GM18517 (cell line): ENCODE measurements at regions not wholly inside any gene's neighbourhood (a gene's known extent, or its start where the extent isn't known, plus 50 kb on each side); places are given as distances from the start of the nearest gene placed in this dataset.

Source experiments
- ATAC-seq: cut with Tn5 transposase; IDR thresholded peaks from one replicate; pipeline ENCODE4 v1.9.1; 2021; ENCODE audit warnings: mild to moderate bottlenecking, moderate library complexity; ENCODE audit not compliant: unreplicated experiment

- no peak for ATAC-seq
These were observed 53.9 kb upstream of the GALNTL6 start for GRCh38 chr4:171759274-171759673.

GRCh38 chr4:171751538-171751937, 61.7 kb upstream of the GALNTL6 start:
- no peak for ATAC-seq

GRCh38 chr4:171746418-171746817, 66.8 kb upstream of the GALNTL6 start:
- no peak for ATAC-seq

- no peak for ATAC-seq
These were observed 70.8 kb upstream of the GALNTL6 start for GRCh38 chr4:171742436-171742835.

- no peak for ATAC-seq
These were observed 86.0 kb upstream of the GALNTL6 start for GRCh38 chr4:171727185-171727584.

- no peak for ATAC-seq
These were observed 91.3 kb upstream of the GALNTL6 start for GRCh38 chr4:171721937-171722336.

- ATAC-seq = no peak
These were observed 93.5 kb upstream of the GALNTL6 start for GRCh38 chr4:171719691-171720090.

GRCh38 chr4:171718665-171719064, 94.5 kb upstream of the GALNTL6 start:
- ATAC-seq = no peak

- no peak for ATAC-seq
These were observed 95.1 kb upstream of the GALNTL6 start for GRCh38 chr4:171718069-171718468.

GRCh38 chr4:171717231-171717741, 95.9 kb upstream of the GALNTL6 start:
- ATAC-seq = no peak

- ATAC-seq = no peak
These were observed 97.2 kb upstream of the GALNTL6 start for GRCh38 chr4:171715973-171716372.

- no peak for ATAC-seq
These were observed 98.3 kb upstream of the GALNTL6 start for GRCh38 chr4:171714791-171715454.

GRCh38 chr4:171710743-171711142, 102.5 kb upstream of the GALNTL6 start:
- ATAC-seq = no peak

GRCh38 chr4:171676555-171677215, 136.5 kb upstream of the GALNTL6 start:
- ATAC-seq = peak; percentile 100

- ATAC-seq = no peak
These were observed 138.4 kb upstream of the GALNTL6 start for GRCh38 chr4:171674781-171675180.

- ATAC-seq = no peak
These were observed 144.8 kb upstream of the GALNTL6 start for GRCh38 chr4:171668403-171668802.

GRCh38 chr4:171667906-171668305, 145.3 kb upstream of the GALNTL6 start:
- no peak for ATAC-seq

- no peak for ATAC-seq
These were observed 162.1 kb upstream of the GALNTL6 start for GRCh38 chr4:171651071-171651470.

- peak; percentile 65 for ATAC-seq
These were observed 162.7 kb upstream of the GALNTL6 start for GRCh38 chr4:171650543-171650942.

- ATAC-seq = no peak
These were observed 164.3 kb upstream of the GALNTL6 start for GRCh38 chr4:171648926-171649325.

- ATAC-seq = no peak
These were observed 166.2 kb upstream of the GALNTL6 start for GRCh38 chr4:171646984-171647383.

- ATAC-seq = peak; percentile 86
These were observed 168.7 kb upstream of the GALNTL6 start for GRCh38 chr4:171644430-171645057.
